Motor neuron (in vitro differentiated cells): ENCODE measurements at regions not wholly inside any gene's neighbourhood (a gene's known extent, or its start where the extent isn't known, plus 50 kb on each side); places are given as distances from the start of the nearest gene placed in this dataset.

Experiments
- ATAC-seq, 8 experiments: fragments of 200-7000 bp; cut with Tn5 transposase; replicated peaks in 6 of 8; 2 replicates each; pipeline ENCODE4 v1.8.0; 2021; ENCODE audit warnings: mild to moderate bottlenecking in 8 of 8, moderate library complexity in 8 of 8
- H3K27ac ChIP-seq, 2 donors: fragments of 250-450 bp; sonication (Bioruptor Pico); 2 replicates each; pipeline ENCODE4 v1.9.0; 2021; ENCODE audit warnings: antibody characterized with exemption in 2 of 2, mild to moderate bottlenecking in 2 of 2, moderate library complexity in 1 of 2
- H3K4me1 ChIP-seq, 2 donors: fragments of 250-450 bp; sonication (Bioruptor Pico); replicated peaks in 1 of 2; 2 replicates each; pipeline ENCODE4 v1.6.1; 2021; ENCODE audit warnings: antibody characterized with exemption in 2 of 2, mild to moderate bottlenecking in 2 of 2, moderate library complexity in 1 of 2
- H3K4me3 ChIP-seq, 5 donors: fragments of 250-450 bp; sonication (Bioruptor Pico); 2 replicates each; pipeline ENCODE4 v1.9.0; 2021; ENCODE audit warnings: antibody characterized with exemption in 5 of 5, mild to moderate bottlenecking in 5 of 5, moderate library complexity in 4 of 5
- WGBS, 10 experiments: fragments of 450-650 bp; shearing (Covaris generic); methylation state at CpG; one replicate each; pipeline ENCODE4 v1.0.0; 2022; 5-methylcytosine and 5-hydroxymethylcytosine counted together
- in situ Hi-C, 9 experiments: fragments of 400-800 bp; cut with MboI; loops; one replicate each; pipeline ENCODE4 v1.15.0; 2021; ENCODE audit warnings: low sequenced_read_pairs in 9 of 9, low pct_unique_long_range_greater_than_20kb in 2 of 9; ENCODE audit not compliant: unreplicated experiment in 9 of 9

GRCh38 chr6:83792846-83793245 lies 60.3 kb upstream of the RIPPLY2 start:
- 8 to 100% (median 75%) methylated on average over 1 to 2 of the region's 2 CpGs; no CpG with 5 or more reads in 2 of the 10 experiments for WGBS, 10 experiments
- in situ Hi-C loops: no loop called here
- H3K27ac ChIP-seq: no peak overlapping the region
- ATAC-seq: no peak
- H3K4me3 ChIP-seq: no peak overlapping the region
- H3K4me1 ChIP-seq: no peaks in the 10 kb centered on the region

GRCh38 chr6:83781506-83781905 lies 71.7 kb upstream of the RIPPLY2 start:
- no peak overlapping the region for H3K4me3 ChIP-seq
- no peaks in the 10 kb centered on the region for H3K4me1 ChIP-seq
- 0 to 90% (median 86%) methylated on average over 1 to 3 of the region's 3 CpGs; no CpG with 5 or more reads in 1 of the 10 experiments for WGBS, 10 experiments
- ATAC-seq: no peak
- H3K27ac ChIP-seq: no peak overlapping the region
- in situ Hi-C loops: no loop called here

GRCh38 chr6:83770910-83771309 lies 62.0 kb upstream of the SNAP91 start:
- in situ Hi-C loops: no loop called here
- Histone ChIP-seq H3K4me3 (no peak overlapping the region), H3K27ac (no peak overlapping the region), H3K4me1 (peaks cover 0 to 3% of the 10 kb centered on the region in 2 donors)
- ATAC-seq: no peak

GRCh38 chr6:83769413-83769812 lies 60.5 kb upstream of the SNAP91 start:
- peak in 2 of 8 experiments; percentile 70 to 78 for ATAC-seq
- in situ Hi-C loops: no loop called here
- Histone ChIP-seq H3K4me1 (peaks cover 0 to 3% of the 10 kb centered on the region in 2 donors), H3K4me3 (no peak overlapping the region), H3K27ac (no peak overlapping the region)
- 78% methylated on average over 1 of the region's 1 CpG; no CpG with 5 or more reads in 9 of the 10 experiments for WGBS, 10 experiments

- no peak overlapping the region for H3K4me3 ChIP-seq
- WGBS, 10 experiments: 0 to 100% (median 71%) methylated on average over 1 to 4 of the region's 4 CpGs; no CpG with 5 or more reads in 1 of the 10 experiments
- ATAC-seq: peak in 1 of 8 experiments; percentile 27
- H3K27ac ChIP-seq: no peak overlapping the region
- H3K4me1 ChIP-seq: peaks cover 0 to 3% of the 10 kb centered on the region in 2 donors
- in situ Hi-C loops: no loop called here
Measured at GRCh38 chr6:83767033-83767432, 58.1 kb upstream of the SNAP91 start.
